H54 (cell line): ENCODE measurements at regions not wholly inside any gene's neighbourhood (a gene's known extent, or its start where the extent isn't known, plus 50 kb on each side); places are given as distances from the start of the nearest gene placed in this dataset.

Experiments
- DNase-seq: peaks from one replicate; pipeline ENCODE4 v3.0.0; 2011; ENCODE audit warnings: low spot score, mixed read lengths; ENCODE audit not compliant: insufficient read length
- FAIRE-seq: peaks from 3 replicates; lab custom pipeline; 2011; peaks lifted over from hg19 to GRCh38; lab: Jason Lieb, UNC
- POLR2A ChIP-seq: IDR thresholded peaks from 2 replicates; pipeline ENCODE4 v1.6.1; 2011; ENCODE audit warnings: low read depth, mild to moderate bottlenecking, low read length

GRCh38 chr6:84280030-84280429 is 52.6 kb upstream of the CEP162 start:
- TF ChIP-seq POLR2A: no peak
- FAIRE-seq (no peak), DNase-seq (no peak)

- no peak for DNase-seq
- no peak for FAIRE-seq
Observed at GRCh38 chr6:84278321-84278998, 51.0 kb upstream of the CEP162 start.

More at GRCh38 chr6:84278321-84278998, 51.0 kb upstream of the CEP162 start:
- no peak for TF ChIP-seq POLR2A
